ENCODE measurements at regions not wholly inside any gene's neighbourhood (a gene's known extent, or its start where the extent isn't known, plus 50 kb on each side); places are given as distances from the start of the nearest gene placed in this dataset.

DNA sequence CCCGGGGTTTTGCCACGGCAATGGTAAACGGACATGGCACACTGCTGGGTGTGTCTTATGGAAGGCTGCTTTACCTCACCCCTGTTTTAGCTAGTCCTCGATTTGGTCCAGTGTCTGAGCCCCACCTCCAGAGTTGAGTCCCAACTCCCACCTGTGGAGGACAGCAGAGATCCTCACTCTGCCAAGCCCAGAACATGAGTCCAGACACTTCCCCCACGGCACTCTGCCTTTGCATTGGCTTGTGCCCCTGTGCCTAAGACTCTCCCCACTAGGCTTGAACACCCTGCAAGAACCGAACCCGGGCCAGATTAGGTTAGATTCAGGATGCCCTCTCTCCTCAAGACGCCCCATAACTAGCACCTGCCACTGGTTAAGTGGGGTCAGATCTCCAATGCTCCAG, 59.8 kb upstream of the C14orf180 start:
- TF ChIP-seq POLR2A (IDR thresholded peaks at IDR 0.05; ENCODE audit: low read length) (no peak), GATA1 (IDR thresholded peaks at IDR 0.05; ENCODE audit: low read depth, low read length) (no peak)

Data from erythroblast (primary cell).